Upper lobe of left lung (tissue), 4 donors: ENCODE measurements at regions not wholly inside any gene's neighbourhood (a gene's known extent, or its start where the extent isn't known, plus 50 kb on each side); places are given as distances from the start of the nearest gene placed in this dataset.

Source experiments
- CTCF ChIP-seq, 6 experiments: fragments of 450-650 bp in 4 of 6; fragments of 200-600 bp in 2 of 6; sonication (generic) in 2 of 6; IDR thresholded peaks; one replicate each; pipeline ENCODE4 v1.5.1; 2016 to 2019; ENCODE audit warnings: antibody characterized with exemption in 6 of 6
- EP300 ChIP-seq, 4 donors: sonication (generic); formaldehyde crosslinking; IDR thresholded peaks; one replicate each; pipeline ENCODE4 v1.5.1; 2017; ENCODE audit warnings: antibody characterized with exemption in 4 of 4, control low read depth in 2 of 4
- POLR2A ChIP-seq, 4 donors: fragments of 450-650 bp; IDR thresholded peaks; one replicate each; pipeline ENCODE4 v1.5.1; 2016 to 2017; ENCODE audit warnings: antibody characterized with exemption in 4 of 4, mild to moderate bottlenecking in 2 of 4
- POLR2AphosphoS5 ChIP-seq, 2 donors: sonication (generic); formaldehyde crosslinking; IDR thresholded peaks; one replicate each; pipeline ENCODE4 v1.5.1; 2017; ENCODE audit warnings: antibody characterized with exemption in 2 of 2

- TF ChIP-seq POLR2A (IDR thresholded peaks at IDR 0.05) (no peak), CTCF (IDR thresholded peaks at IDR 0.05) (no peak), EP300 (IDR thresholded peaks at IDR 0.05) (no peak), POLR2AphosphoS5 (IDR thresholded peaks at IDR 0.05) (no peak)
These were observed 408.5 kb upstream of the PCDH20 start for GRCh38 chr13:61824168-61824567.
